Lower lobe of right lung (tissue), 2 donors: ENCODE measurements at regions not wholly inside any gene's neighbourhood (a gene's known extent, or its start where the extent isn't known, plus 50 kb on each side); places are given as distances from the start of the nearest gene placed in this dataset.
"Not testable (repeated sequence)": the region's sequence is repeated elsewhere in the genome, so short reads cannot be mapped to it uniquely, and the experiment has no call there.

ENCODE experiments used
- ATAC-seq, 2 donors: fragments of 200-7000 bp; cut with Tn5 transposase; one replicate each; pipeline ENCODE4 v1.9.1; 2020 to 2022; ENCODE audit warnings: mild to moderate bottlenecking in 2 of 2, moderate library complexity in 2 of 2
- DNase-seq: peaks from one replicate; pipeline ENCODE4 v3.0.0-alpha.2; 2020
- H3K27ac ChIP-seq: fragments of 200-600 bp; one replicate; pipeline ENCODE4 v1.8.0; 2022
- H3K27me3 ChIP-seq: fragments of 200-600 bp; one replicate; pipeline ENCODE4 v1.8.0; 2022; ENCODE audit warnings: low read depth
- H3K36me3 ChIP-seq: fragments of 200-600 bp; one replicate; pipeline ENCODE4 v1.8.0; 2022; ENCODE audit warnings: mild to moderate bottlenecking
- H3K4me1 ChIP-seq: fragments of 200-600 bp; one replicate; pipeline ENCODE4 v1.8.0; 2022
- H3K4me3 ChIP-seq: fragments of 200-600 bp; one replicate; pipeline ENCODE4 v1.8.0; 2022; ENCODE audit warnings: mild to moderate bottlenecking
- H3K9me3 ChIP-seq: fragments of 200-600 bp; one replicate; pipeline ENCODE4 v1.8.0; 2022
- intact Hi-C: fragments of 100-400 bp; cut with DNase I; formaldehyde crosslinking; loops from one replicate; pipeline ENCODE4 v1.11.0; 2022
- TF ChIP-seq, protein P1 (sequence below): fragments of 200-600 bp; IDR thresholded peaks from one replicate; pipeline ENCODE4 v1.8.0; 2022; ENCODE audit warnings: antibody characterized with exemption, mild to moderate bottlenecking
- donor health status: DM: no; HTN: yes; CAD: no; lungs with severe emphysema.

DNA sequence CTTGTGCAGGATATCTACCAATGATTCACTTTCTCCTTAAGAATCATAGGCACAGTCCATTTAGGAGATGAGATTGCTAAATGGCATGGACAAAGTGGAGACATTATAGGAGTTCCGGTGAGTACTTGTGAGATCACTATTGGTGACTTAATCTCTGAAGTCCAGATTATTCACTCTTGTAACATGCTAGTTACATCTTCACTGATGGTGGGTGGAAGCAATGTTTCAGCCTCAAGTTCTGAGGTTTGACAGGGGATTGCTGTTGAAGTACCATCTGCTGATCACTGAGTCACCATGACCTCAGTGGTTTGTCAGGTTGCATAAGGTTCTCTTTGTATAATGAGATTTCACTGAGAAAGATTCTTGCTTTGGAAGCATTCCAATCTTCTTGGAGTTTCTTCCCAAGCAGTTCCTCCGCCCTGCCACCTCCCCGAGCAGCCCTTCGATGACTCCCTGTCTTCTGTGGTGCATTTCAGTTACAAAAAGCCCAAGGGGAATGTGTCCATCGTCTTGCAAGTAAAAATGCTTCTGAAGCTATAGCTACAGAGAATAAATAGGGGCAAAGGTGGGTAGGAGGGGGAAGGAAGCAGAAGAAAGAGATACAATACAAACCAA is 114.7 kb downstream of the NBPF8 start:
- DNase-seq, H3K4me1 ChIP-seq, H3K36me3 ChIP-seq, H3K9me3 ChIP-seq, H3K27ac ChIP-seq, H3K27me3 ChIP-seq, intact Hi-C loops, H3K4me3 ChIP-seq: not testable (repeated sequence)
- ATAC-seq = peak; percentile 45 to 50

DNA sequence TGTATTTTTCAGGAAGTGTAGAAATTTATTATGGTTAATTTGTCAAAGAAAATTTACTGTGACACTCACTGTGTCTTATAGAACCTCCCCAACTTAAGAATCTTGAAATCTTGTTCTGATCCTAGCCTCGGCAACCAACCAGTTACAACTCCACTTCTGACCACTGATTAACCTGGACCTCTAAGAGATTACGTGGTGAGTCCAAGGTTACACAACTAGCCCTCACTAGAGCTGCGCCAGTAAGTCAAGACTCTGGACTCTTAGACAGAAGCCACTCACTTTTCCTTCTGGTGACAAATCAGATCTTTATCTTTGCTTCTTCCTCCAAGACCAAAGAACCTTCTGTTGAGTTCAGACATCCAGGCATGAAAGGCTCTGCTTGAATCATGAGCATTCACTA is 116.6 kb downstream of the NBPF8 start:
- H3K4me3 ChIP-seq = not testable (repeated sequence)

DNA sequence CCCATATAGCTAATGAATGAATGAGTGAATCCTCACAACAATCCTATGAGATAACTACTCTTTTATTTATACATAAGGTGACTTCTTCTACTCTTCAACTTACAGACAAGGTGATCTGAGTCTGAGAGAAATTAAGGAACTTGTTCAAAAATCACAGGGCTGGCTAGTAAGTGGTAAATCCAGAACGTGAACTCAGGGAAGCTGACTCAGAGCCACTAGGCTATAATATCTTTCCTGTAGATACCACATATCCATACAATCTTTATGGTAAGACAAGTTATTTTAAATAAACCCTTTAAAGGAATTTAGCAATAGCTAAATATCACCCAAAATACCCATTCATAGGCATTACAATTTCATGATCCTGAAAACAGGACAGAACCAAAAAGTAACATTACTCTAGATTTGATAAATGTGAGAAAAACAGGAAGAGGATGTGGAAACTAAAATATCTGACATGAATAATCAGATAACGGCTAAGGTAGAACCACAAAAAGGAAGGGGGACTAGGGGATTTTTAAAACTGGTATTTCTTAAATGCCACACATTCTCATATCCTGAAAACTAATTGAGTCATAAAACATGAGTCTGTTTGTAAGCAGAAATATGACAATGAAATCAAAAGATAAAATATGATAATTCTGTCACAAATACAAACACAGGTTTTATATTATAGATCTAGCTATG is 119.7 kb downstream of the NBPF8 start:
- H3K4me3 ChIP-seq, ATAC-seq, H3K9me3 ChIP-seq, H3K4me1 ChIP-seq, H3K36me3 ChIP-seq, DNase-seq, H3K27ac ChIP-seq, intact Hi-C loops, H3K27me3 ChIP-seq: not testable (repeated sequence)

More for the DNA sequence above, 116.6 kb downstream of the NBPF8 start:
- H3K9me3 ChIP-seq, H3K27me3 ChIP-seq, H3K36me3 ChIP-seq, H3K27ac ChIP-seq, H3K4me1 ChIP-seq, intact Hi-C loops, DNase-seq: not testable (repeated sequence)
- ATAC-seq = peak in 1 of 2 donors; percentile 27

DNA sequence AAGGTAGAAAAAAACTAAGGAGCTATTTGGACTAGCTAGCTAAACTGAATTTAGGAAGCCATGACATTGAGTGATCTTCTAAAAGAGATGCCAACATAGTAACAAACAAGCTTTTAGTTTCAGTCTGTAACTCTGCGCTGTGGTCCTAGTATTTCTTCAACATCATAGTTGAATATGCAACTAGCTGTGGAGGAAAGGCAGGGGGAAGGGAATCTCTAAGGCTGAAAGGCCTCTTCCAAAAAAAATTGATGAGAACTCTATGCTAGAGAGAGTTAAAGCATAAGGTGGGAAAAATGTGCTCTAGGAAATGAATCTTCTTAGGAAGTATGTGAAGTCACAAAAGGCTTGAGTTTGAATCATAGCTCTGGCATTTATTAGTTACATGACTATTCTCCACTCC is 120.2 kb downstream of the NBPF8 start:
- H3K27ac ChIP-seq, H3K36me3 ChIP-seq, DNase-seq, H3K9me3 ChIP-seq, H3K4me3 ChIP-seq, H3K4me1 ChIP-seq, H3K27me3 ChIP-seq, ATAC-seq, intact Hi-C loops: not testable (repeated sequence)

DNA sequence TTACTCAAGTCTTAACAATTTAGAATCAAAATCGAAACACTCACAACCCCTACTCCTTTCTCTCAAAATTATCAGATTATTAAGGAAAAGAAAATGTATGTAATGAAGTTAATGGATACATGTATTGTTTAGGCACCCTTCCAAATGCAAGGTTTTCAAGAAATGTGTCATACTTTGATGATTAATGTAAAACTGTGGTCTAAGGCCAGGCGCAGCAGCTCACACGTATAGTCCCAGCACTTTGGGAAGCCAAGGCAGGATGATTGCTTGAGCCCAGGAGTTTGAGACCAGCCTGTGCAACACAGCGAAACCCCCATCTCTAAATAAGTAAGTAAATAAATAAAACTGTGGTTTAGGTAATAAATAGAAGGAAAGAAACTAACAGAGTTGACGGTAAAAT is 126.6 kb downstream of the NBPF8 start:
- H3K27me3 ChIP-seq = not testable (repeated sequence)

DNA sequence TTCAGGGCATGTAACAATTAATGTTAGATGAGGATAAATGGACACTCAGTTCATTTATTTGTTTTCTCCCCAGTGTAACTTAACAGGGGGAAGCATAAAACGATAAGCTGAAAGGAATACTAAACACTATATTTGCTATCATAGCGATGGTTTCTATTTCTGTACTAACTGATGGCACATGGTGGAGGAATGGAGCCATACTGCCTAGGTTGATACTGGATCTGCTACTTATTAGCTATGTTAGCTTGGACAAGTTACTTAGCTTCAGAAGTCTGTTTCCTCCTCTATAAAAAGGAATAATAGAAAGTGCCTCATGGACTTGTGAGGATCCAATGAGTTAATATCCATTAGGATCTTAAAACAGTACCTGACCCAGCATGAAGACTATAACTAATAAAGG is 127.5 kb downstream of the NBPF8 start:
- intact Hi-C loops, H3K9me3 ChIP-seq, H3K27ac ChIP-seq, H3K27me3 ChIP-seq, DNase-seq, ATAC-seq, H3K4me3 ChIP-seq, H3K4me1 ChIP-seq: not testable (repeated sequence)
- H3K36me3 ChIP-seq = peaks cover 23% of the 10 kb centered on the region

More for the DNA sequence above, 126.6 kb downstream of the NBPF8 start:
- H3K27ac ChIP-seq, intact Hi-C loops, H3K9me3 ChIP-seq, H3K4me1 ChIP-seq, DNase-seq, H3K4me3 ChIP-seq, ATAC-seq: not testable (repeated sequence)
- peaks cover 18% of the 10 kb centered on the region for H3K36me3 ChIP-seq

DNA sequence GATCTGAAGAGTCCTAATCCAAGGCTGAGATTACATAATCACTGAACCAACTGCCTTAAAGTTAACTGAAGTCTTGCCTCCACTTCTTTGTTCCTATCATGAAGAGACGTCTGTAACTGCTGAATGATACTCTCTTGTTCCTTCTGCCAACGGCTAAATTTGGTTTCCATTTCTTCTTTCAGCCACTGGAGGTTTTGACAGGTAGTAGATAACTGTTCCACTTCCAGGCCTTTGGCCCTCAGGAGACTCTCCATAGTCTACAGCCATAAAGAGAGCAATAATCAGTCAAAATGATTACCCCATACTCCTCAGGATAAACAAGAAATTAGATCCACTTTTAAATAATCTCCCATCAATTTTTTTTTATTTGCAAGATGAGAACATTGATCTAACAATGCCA is 128.1 kb downstream of the NBPF8 start:
- H3K9me3 ChIP-seq, H3K27me3 ChIP-seq, intact Hi-C loops, DNase-seq, ATAC-seq, H3K27ac ChIP-seq, H3K4me1 ChIP-seq, H3K4me3 ChIP-seq: not testable (repeated sequence)
- peaks cover 28% of the 10 kb centered on the region for H3K36me3 ChIP-seq

DNA sequence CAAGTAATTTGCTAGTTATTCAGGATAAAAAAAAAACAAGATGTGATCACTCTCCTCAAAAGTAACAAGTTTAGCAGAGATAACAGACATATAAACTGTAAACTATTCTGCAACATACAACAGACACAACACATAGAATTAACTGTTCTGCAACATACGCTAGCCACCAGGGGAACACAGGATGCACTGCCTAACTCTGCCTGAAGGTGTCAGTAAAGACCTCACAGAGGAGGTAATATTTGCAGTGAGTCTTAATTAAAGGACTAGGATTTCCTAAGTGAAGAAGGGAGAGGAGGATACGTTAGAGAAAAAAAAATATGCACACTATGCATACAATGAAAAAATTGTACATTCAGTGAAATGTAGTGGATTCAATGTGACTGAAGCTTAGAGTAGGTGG is 129.6 kb downstream of the NBPF8 start:
- H3K36me3 ChIP-seq = peaks cover 30% of the 10 kb centered on the region
- DNase-seq (peak; percentile 50), ATAC-seq (peak; percentile 92 to 93)
- intact Hi-C loops, H3K27me3 ChIP-seq, H3K27ac ChIP-seq, H3K9me3 ChIP-seq, H3K4me3 ChIP-seq, H3K4me1 ChIP-seq: not testable (repeated sequence)
- TF ChIP-seq, protein P1, sequence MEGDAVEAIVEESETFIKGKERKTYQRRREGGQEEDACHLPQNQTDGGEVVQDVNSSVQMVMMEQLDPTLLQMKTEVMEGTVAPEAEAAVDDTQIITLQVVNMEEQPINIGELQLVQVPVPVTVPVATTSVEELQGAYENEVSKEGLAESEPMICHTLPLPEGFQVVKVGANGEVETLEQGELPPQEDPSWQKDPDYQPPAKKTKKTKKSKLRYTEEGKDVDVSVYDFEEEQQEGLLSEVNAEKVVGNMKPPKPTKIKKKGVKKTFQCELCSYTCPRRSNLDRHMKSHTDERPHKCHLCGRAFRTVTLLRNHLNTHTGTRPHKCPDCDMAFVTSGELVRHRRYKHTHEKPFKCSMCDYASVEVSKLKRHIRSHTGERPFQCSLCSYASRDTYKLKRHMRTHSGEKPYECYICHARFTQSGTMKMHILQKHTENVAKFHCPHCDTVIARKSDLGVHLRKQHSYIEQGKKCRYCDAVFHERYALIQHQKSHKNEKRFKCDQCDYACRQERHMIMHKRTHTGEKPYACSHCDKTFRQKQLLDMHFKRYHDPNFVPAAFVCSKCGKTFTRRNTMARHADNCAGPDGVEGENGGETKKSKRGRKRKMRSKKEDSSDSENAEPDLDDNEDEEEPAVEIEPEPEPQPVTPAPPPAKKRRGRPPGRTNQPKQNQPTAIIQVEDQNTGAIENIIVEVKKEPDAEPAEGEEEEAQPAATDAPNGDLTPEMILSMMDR = peak; percentile 55

DNA sequence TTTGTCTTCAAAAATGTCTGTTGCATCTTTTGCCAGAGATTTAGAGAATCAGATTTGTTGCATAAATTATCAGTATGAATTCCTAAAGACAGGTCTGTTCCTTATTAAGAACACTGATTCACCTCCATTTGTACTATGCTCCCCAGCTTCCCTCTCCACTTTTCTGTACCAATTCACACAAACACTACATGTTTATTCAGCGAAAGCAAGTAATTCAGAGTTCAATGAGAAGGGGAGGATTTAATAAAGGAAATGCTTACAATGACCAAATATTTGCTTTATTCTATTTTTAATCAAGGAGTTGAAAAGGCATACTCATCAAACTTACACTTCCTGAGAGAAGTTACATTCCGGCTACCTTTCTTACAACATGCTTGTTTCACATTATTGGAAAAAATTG is 135.5 kb downstream of the NBPF8 start:
- H3K27ac ChIP-seq, H3K4me1 ChIP-seq, H3K9me3 ChIP-seq, intact Hi-C loops, H3K27me3 ChIP-seq, DNase-seq, H3K4me3 ChIP-seq: not testable (repeated sequence)
- peaks cover 16% of the 10 kb centered on the region for H3K36me3 ChIP-seq
- ATAC-seq = peak; percentile 23 to 80

DNA sequence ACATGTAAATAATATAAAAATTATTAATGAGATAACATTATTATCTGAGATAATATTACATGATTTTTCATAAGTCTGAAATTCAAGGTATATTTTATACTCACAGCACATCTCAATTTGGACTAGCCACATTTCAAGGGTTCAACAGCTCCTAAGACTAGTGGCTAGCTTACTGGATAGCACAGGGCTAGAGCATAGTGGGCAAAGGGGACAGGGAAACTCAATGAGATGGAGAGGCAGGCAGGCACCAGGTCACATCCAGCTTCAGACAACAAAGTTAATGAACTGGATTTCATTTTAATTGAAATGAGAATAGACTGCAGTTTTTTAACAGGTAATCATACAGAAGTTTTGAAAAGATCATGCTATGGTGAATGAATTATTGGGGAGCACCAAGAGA is 137.4 kb downstream of the NBPF8 start:
- H3K4me1 ChIP-seq, ATAC-seq, H3K9me3 ChIP-seq, DNase-seq, H3K27ac ChIP-seq, intact Hi-C loops, H3K27me3 ChIP-seq: not testable (repeated sequence)
- H3K36me3 ChIP-seq = peaks cover 11% of the 10 kb centered on the region
- peak overlapping the region; percentile 3 for H3K4me3 ChIP-seq

DNA sequence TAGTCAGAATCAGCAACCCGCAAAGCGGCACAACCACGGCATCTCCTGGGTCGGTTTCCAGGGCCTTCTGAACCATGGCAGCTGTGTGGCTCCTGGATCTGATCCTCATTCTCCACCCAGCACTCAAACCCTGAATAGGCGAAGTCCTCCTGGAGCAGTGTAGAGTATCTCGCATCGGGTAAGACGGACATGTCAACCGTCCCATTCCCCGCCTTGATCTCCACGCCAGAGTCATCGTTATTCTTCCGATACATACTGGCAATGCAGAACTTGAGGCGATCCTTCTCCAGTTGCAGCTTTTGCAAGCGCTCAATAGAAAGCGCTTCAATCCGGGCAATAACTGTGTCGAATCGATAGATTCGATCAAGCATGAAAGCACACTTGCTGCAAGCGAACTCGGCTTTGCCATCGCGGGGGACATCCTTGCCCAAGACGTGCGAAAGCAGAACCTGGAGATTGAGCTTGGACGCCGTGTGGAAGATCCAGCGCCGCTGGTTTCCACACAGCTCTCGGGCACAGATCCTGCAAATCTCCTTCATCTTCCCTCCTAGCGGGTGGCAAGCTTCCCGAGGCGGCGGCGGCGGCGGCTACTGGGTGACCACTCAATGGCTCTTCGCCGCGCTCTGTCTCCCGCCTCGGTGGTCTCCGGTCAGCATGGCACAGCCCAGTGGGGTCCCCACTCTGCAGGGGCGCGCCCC is 142.9 kb downstream of the NBPF8 start:
- H3K9me3 ChIP-seq, H3K27me3 ChIP-seq, intact Hi-C loops, H3K27ac ChIP-seq, H3K36me3 ChIP-seq, H3K4me1 ChIP-seq, DNase-seq: not testable (repeated sequence)
- peak; percentile 25 to 26 for ATAC-seq
- H3K4me3 ChIP-seq = peak overlapping the region; percentile 62

DNA sequence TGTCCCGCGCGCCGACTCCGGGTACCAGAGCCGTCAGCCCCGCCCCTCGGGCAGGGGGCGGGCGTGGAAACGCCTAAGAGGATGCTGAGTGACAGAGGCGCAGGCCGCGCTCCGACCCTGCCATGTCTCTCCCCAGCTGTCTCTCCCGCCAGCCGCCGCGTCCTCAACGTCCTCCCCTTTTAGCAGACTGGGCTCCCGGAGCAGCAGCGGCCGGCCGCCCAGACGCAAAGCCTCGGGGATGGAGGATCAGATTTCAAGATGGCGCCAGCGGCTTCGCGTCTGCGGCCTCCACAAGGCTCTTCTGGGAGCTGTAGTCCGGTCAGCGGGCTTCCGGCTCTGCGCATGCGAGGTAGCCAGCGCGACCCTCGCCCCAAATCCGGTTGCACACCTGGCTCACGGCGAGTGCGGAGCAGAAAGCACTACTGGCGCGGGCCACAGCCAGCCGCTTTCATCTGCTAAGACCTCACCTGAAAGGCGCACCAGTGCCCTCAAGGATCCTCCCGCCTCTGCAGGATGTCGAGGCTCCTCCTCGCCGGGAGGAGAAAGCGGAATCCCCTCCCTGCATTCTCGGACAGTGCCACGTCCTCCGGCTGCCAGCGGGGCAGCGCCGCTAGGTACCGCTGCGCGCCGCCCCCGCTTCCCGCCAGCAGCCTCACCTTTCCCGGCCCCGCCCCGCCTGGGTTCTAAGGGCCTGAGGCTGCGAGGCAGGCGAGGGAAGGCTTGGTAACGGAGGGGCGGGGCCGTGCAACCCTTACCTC is 143.6 kb downstream of the NBPF8 start:
- intact Hi-C loops, H3K27me3 ChIP-seq, H3K9me3 ChIP-seq, H3K4me1 ChIP-seq, H3K36me3 ChIP-seq: not testable (repeated sequence)
- peak overlapping the region; percentile 77 for H3K27ac ChIP-seq
- peak overlapping the region; percentile 62 for H3K4me3 ChIP-seq
- peak; percentile 71 for DNase-seq
- peak; percentile 95 to 96 for ATAC-seq
